Epithelial cell of esophagus (primary cell): ENCODE measurements at regions not wholly inside any gene's neighbourhood (a gene's known extent, or its start where the extent isn't known, plus 50 kb on each side); places are given as distances from the start of the nearest gene placed in this dataset.

Source experiments
- DNase-seq: peaks from one replicate; pipeline ENCODE4 v3.0.0; 2010; ENCODE audit warnings: low read depth
- H3K4me3 ChIP-seq: 2 replicates; pipeline ENCODE4 v1.5.1; 2011; ENCODE audit warnings: mild to moderate bottlenecking, low read length, control low read depth
- TF ChIP-seq, protein P1 (sequence below): IDR thresholded peaks from 2 replicates; pipeline ENCODE4 v1.5.1; 2011; ENCODE audit warnings: low read depth, mild to moderate bottlenecking, low read length, control low read depth, inconsistent platforms; ENCODE audit not compliant: insufficient read depth; ENCODE audit errors: missing control alignments

DNA sequence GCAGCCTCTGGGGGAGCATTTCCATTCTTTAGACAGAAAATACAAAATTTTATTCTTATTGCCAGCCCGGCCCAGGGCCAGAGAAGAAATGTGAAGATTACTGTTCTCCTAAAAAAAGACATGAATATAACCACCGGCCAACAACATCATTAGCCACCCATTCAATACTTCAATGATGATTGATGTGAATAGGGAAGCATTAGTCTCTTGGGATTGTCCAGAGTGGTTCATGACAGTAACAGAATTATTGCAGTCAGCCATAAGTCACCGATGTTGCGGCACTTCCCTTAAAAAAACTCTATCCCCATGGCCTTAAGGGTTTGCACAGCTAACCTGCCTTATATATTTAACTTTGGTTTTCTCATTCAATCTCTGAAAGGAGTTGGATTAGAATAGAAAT is 418.7 kb downstream of the CENPC start:
- no peak for DNase-seq
- TF ChIP-seq, protein P1, sequence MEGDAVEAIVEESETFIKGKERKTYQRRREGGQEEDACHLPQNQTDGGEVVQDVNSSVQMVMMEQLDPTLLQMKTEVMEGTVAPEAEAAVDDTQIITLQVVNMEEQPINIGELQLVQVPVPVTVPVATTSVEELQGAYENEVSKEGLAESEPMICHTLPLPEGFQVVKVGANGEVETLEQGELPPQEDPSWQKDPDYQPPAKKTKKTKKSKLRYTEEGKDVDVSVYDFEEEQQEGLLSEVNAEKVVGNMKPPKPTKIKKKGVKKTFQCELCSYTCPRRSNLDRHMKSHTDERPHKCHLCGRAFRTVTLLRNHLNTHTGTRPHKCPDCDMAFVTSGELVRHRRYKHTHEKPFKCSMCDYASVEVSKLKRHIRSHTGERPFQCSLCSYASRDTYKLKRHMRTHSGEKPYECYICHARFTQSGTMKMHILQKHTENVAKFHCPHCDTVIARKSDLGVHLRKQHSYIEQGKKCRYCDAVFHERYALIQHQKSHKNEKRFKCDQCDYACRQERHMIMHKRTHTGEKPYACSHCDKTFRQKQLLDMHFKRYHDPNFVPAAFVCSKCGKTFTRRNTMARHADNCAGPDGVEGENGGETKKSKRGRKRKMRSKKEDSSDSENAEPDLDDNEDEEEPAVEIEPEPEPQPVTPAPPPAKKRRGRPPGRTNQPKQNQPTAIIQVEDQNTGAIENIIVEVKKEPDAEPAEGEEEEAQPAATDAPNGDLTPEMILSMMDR: no peak
- H3K4me3 ChIP-seq: no peak overlapping the region

DNA sequence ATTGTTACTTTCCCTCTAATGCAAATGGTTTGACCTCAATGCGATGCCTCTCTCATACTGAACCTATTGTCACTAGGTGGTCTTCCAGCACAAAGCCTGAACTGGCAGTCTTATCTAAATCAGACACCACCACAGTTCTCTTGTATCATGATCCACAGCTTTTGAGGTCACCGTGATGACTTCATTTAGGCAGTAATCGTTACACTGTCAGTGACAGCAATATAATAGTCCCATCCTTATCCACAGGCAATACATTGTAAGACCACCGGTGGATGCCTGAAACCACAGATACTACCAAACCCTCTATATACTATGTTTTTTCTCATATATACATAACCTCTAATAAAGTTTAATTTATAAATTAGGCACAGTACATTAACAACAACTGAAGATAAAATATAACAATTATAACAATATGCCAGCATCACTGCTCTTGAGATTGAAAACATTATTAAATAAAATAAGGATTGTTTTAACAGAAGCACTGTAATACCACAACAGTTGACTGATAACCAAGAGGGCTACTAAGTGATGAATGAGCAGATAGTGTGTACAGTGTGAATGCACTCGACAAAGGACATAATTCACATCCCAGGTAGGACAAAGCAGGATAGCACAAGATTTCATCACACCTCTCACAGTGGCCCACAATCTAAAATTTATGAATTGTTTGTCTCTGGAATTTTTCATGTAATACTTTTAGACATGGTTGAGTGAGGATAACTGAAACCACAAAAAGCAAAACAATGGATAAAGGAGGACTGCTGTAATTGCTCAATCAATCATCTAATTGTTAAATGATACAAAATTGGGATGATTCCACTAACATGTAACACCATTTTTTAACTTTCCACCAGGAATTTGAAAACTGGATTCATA is 419.4 kb downstream of the CENPC start:
- no peak overlapping the region for H3K4me3 ChIP-seq
- TF ChIP-seq, protein P1: no peak
- DNase-seq: no peak

DNA sequence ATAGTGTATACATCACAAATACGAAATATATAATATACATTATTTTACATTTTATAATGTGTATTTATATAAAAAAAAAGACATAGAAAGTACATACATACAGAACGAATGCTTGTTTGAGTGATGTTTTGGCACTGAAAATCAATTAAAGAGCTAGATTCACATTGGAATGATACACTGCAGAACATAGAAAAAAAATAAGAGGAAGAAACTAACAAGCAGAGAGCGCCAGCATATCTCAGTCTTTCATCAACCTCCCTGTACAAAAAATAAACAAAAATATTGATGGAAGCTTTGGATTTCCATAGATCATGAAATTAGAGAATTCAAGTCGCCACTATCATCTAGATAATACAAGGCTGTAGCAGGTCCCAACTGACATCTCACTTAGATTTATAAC is 420.6 kb downstream of the CENPC start:
- TF ChIP-seq, protein P1: no peak
- H3K4me3 ChIP-seq: no peak overlapping the region
- no peak for DNase-seq

DNA sequence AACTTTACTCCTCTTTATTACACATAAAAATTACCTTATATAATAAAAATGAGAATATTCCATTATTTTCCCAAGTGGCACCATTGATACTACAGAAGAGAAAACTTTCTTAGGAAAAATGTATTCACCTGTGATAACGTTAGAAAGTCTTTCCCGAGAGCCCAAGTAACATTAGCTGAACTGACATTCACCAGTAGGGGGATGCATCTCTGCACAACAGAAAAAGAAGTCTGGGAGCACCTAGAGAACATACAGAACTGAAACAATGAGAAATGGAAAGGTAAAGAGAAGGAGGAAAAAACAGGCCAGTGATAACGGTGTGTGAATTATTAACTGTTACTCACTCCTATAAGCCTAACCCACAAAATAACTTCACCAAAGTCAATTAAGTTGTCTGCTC is 423.3 kb downstream of the CENPC start:
- DNase-seq: peak; percentile 34
- TF ChIP-seq, protein P1: peak; percentile 48
- H3K4me3 ChIP-seq: no peak overlapping the region

DNA sequence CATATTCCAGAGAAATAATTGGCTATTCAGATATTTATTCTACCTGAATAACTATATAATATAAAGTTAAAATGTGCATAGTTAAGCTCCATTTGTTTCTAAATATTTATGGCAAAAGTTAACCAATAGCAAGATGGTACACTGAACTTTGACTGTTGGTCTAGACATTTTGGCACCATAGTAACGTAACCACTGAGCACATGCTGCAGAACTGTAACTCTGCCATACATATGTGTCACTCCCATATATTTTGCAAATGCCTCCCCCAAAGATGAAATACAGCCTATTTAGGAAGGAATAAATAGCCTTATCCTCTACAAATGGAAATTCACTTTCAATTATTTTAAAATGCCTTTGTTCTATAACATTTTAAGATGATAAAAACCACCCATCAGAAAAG is 424.9 kb downstream of the CENPC start:
- DNase-seq: no peak
- TF ChIP-seq, protein P1: no peak
- no peak overlapping the region for H3K4me3 ChIP-seq

DNA sequence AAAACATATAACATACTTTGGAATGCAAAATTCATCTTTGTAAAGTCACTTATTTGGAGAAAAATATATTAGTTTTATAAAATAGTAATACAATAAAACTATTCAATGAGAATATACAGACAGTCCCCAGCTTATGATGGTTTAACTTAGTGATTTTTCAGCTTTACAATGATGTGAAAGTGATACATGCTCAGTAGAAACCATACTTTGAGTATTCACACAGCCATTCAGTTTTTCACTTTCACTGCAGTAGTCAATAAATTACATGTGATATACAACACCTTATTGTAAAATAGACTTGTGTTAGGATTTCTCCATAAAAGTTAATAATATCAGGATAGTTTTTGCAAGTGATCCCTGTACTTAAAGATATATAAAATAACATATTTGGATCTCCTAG is 436.0 kb downstream of the CENPC start:
- H3K4me3 ChIP-seq: no peak overlapping the region
- DNase-seq: no peak
- TF ChIP-seq, protein P1: no peak

DNA sequence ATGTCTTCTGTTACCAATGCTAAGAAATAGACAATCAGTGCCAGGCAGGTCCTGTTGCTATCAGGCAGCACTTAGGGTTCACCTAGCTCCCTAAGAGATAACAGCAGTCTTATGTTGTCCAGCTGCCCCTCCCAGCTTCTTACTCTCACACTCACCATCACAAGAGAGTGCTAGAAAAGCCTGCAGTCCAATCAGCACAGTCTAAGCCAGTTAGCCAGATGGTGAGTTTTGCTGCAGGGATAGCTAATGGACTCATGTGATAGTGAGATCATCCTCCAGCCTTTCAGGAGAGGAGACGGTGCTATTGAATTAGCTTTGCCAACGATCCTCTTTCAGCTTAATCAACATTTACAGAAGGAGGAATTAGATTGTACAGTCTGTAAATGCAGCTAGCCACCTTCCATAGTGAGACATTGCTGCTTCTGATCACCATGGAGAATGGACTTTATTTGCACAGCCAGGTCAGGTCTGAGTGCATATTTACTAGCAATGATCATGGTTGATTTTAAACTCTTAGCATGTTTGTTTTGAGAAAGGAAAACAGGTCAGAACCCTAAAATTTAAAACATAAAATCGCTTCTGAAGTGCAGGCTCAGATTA is 438.3 kb downstream of the CENPC start:
- no peak overlapping the region for H3K4me3 ChIP-seq
- peak; percentile 5 for DNase-seq
- TF ChIP-seq, protein P1: no peak
